Cardiac muscle cell (in vitro differentiated cells and primary cell): ENCODE measurements at regions not wholly inside any gene's neighbourhood (a gene's known extent, or its start where the extent isn't known, plus 50 kb on each side); places are given as distances from the start of the nearest gene placed in this dataset.

Source experiments
- DNase-seq, 2 donors: peaks; one replicate each; pipeline versions ENCODE4 v3.0.0 to v3.0.0-alpha.2; 2010 to 2017; ENCODE audit warnings: low read depth in 1 of 2, low spot score in 1 of 2
- H3K27ac ChIP-seq: fragments of 200-600 bp; sonication (generic); 2 replicates; pipeline ENCODE4 v1.5.1; 2016
- H3K27me3 ChIP-seq: fragments of 200-600 bp; sonication (generic); 2 replicates; pipeline ENCODE4 v1.6.0; 2016; ENCODE audit warnings: control low read depth
- H3K36me3 ChIP-seq: fragments of 200-600 bp; sonication (generic); 2 replicates; pipeline ENCODE4 v1.5.1; 2016; ENCODE audit warnings: control low read depth
- H3K4me1 ChIP-seq: fragments of 200-600 bp; sonication (generic); 2 replicates; pipeline ENCODE4 v1.8.1; 2017; ENCODE audit warnings: low read depth, mild to moderate bottlenecking, mixed run types
- H3K4me3 ChIP-seq: fragments of 200-600 bp; sonication (generic); 2 replicates; pipeline ENCODE4 v1.5.1; 2016; ENCODE audit warnings: mild to moderate bottlenecking
- H3K9me3 ChIP-seq: fragments of 200-600 bp; sonication (generic); 2 replicates; pipeline ENCODE4 v1.5.1; 2017; ENCODE audit warnings: low read depth, mild to moderate bottlenecking, control low read depth
- TF ChIP-seq, protein P1 (sequence below): IDR thresholded peaks from 2 replicates; pipeline ENCODE4 v1.5.1; 2012; ENCODE audit warnings: low read depth, mild to moderate bottlenecking, low read length

DNA sequence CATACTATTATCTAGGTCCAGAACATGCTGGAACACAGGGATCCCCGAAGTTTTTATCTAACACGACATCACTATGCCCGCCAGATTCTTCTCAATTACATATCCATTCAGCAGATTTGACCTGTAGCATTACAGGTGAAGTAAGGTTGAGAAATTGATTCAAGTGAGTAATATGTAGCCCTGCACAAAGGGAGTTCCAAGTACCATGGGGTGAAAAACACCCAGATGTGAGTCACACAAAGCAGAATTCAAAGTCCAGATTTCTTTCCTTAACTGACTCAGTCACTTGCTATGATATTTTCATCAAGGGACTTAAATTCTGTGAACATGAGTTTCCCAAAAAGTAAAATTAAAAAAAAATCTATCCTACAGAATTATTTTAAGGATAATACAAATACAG is 655.4 kb upstream of the PTCHD4 start:
- no peaks in the 10 kb centered on the region for H3K36me3 ChIP-seq
- peak in 1 of 2 donors; percentile 37 for DNase-seq
- H3K4me3 ChIP-seq: no peak overlapping the region
- TF ChIP-seq, protein P1, sequence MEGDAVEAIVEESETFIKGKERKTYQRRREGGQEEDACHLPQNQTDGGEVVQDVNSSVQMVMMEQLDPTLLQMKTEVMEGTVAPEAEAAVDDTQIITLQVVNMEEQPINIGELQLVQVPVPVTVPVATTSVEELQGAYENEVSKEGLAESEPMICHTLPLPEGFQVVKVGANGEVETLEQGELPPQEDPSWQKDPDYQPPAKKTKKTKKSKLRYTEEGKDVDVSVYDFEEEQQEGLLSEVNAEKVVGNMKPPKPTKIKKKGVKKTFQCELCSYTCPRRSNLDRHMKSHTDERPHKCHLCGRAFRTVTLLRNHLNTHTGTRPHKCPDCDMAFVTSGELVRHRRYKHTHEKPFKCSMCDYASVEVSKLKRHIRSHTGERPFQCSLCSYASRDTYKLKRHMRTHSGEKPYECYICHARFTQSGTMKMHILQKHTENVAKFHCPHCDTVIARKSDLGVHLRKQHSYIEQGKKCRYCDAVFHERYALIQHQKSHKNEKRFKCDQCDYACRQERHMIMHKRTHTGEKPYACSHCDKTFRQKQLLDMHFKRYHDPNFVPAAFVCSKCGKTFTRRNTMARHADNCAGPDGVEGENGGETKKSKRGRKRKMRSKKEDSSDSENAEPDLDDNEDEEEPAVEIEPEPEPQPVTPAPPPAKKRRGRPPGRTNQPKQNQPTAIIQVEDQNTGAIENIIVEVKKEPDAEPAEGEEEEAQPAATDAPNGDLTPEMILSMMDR: no peak
- no peaks in the 10 kb centered on the region for H3K4me1 ChIP-seq
- no peaks in the 10 kb centered on the region for H3K9me3 ChIP-seq
- no peak overlapping the region for H3K27ac ChIP-seq
- no peaks in the 10 kb centered on the region for H3K27me3 ChIP-seq

DNA sequence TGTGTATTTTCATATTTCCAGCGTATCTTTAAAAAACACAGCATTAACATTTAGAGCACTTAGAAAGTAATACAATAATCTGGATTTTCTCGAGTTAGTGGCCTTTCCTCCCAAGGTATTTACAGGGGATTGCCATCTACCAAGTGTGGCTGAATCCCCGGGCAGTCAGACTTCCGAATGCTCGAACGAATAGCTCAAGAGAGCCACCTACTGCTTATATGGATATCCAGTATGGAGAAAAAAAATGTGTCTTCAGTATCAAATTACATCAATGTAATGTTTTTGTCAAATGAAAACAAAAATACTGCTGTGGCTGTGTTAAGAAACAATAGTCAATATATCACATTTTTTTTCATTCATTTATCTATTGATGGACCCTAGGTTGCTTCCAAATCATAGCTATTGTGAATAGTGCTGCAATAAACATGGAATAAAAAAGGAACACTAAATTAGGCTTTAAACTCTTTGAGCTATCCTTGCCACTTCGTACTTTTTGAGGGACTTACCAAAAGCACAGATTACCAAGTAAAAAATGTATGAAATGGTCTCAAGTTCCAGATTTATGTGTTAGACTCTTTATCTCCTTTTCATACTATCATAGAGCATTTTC is 654.5 kb upstream of the PTCHD4 start:
- peak; percentile 79 to 83 for DNase-seq
- TF ChIP-seq, protein P1: peak; percentile 70
- Histone ChIP-seq H3K9me3 (no peaks in the 10 kb centered on the region), H3K27me3 (no peaks in the 10 kb centered on the region), H3K4me1 (no peaks in the 10 kb centered on the region), H3K36me3 (no peaks in the 10 kb centered on the region), H3K4me3 (no peak overlapping the region), H3K27ac (no peak overlapping the region)

DNA sequence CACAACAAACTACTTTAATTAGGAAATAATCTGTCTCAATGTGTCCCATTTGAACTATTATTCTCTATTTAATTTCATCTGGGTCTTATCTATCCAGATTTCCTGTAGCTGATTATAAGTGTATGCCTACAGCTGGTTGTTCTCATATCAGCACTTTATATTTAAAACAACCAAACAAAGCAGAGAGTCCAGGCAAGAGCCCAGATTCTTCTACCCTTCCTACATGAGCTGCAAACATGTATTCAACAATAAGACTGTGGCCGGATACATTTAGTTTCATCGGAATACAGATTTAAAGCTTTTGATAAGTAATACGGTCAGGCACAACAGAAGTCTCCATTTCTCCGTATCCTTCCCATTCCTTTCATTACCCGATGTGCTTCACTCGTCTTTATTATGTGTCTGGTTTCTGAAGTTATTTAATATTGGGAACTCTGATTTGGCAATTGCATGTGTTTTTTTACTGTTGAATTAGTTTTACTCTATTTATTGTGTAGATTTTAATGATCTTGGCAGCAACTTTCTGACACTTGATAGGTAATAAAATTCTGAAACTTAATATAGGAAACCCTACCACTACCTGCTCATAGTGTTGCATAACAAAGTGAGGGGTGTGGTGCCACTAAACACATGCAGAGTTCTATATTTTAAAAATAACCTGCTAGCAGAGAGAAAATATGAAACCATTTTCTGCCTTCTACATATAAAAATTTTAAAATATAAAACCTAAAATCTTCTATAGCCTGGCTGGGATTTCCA is 653.5 kb upstream of the PTCHD4 start:
- no peaks in the 10 kb centered on the region for H3K36me3 ChIP-seq
- peak in 1 of 2 donors; percentile 62 for DNase-seq
- no peaks in the 10 kb centered on the region for H3K9me3 ChIP-seq
- H3K27ac ChIP-seq: no peak overlapping the region
- H3K27me3 ChIP-seq: no peaks in the 10 kb centered on the region
- no peak overlapping the region for H3K4me3 ChIP-seq
- TF ChIP-seq, protein P1: no peak
- H3K4me1 ChIP-seq: no peaks in the 10 kb centered on the region

DNA sequence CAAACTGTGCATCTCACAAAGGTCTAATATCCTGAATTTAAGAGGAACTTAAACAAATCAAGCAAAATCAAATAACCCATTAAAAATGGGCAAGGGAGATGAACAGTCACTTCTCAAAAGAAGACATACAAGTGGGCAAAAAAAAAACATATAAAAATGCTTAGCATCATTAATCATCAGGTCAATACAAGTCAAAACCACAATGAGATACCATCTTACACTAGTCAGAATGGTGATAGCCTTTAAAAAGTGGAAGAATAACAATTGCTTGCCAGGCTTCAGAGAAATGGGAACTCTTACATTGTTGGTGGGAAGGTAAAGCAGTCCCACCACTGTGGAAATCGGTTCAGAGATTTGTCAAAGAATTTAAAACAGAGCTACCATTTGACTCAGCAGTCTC is 646.7 kb upstream of the PTCHD4 start:
- no peak for DNase-seq
- no peaks in the 10 kb centered on the region for H3K9me3 ChIP-seq
- H3K27ac ChIP-seq: no peak overlapping the region
- no peaks in the 10 kb centered on the region for H3K36me3 ChIP-seq
- TF ChIP-seq, protein P1: no peak
- H3K27me3 ChIP-seq: no peaks in the 10 kb centered on the region
- no peaks in the 10 kb centered on the region for H3K4me1 ChIP-seq
- no peak overlapping the region for H3K4me3 ChIP-seq

DNA sequence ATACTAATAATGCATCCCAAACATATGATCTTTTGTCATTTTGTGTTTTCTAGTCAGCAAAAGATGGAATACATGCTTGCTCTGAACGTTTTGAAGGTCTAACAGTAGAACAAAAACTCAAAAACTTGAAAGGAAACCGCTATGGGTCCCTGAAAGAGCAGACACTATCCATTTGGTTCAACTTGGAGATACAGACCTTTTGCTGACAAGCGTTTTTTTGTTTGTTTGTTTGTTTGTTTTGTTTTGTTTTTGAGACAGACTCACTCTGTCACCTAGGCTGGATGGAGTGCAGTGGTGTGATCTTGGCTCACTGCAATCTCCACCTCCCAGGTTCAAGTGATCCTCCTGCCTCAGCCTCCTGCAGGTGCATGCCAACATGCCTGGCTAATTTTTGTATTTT is 644.3 kb upstream of the PTCHD4 start:
- H3K4me3 ChIP-seq: no peak overlapping the region

More for the DNA sequence above, 644.3 kb upstream of the PTCHD4 start:
- Histone ChIP-seq H3K4me1 (no peaks in the 10 kb centered on the region), H3K27ac (no peak overlapping the region), H3K27me3 (no peaks in the 10 kb centered on the region), H3K9me3 (no peaks in the 10 kb centered on the region), H3K36me3 (no peaks in the 10 kb centered on the region)
- no peak for DNase-seq
- TF ChIP-seq, protein P1: no peak
